ENCODE measurements at regions not wholly inside any gene's neighbourhood (a gene's known extent, or its start where the extent isn't known, plus 50 kb on each side); places are given as distances from the start of the nearest gene placed in this dataset.

DNA sequence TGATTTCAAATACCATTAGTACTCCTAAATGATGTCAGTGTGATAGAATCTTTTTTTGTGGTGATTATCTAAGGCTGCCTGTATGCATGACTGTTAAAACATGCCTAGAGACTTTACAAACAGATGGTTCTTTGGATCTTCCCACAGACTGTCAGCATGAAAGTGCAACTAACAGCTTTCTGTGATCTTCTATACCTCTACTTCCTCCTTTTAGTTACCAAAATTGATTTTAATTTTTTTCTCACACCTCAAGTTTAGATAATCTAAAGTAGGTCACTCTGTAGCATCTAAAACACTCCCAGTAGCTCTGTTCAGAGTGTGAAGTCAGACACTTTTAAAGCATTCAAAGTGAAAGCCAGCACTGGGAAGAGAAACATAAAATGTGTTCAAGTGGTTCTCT is 534.5 kb downstream of the PTPRC start (continued):
- TF ChIP-seq PAX5 (IDR thresholded peaks at IDR 0.05; ENCODE audit: borderline replicate concordance, low read depth, low read length) (peak; percentile 50; the same call in 1 of the 2 replicates), ZNF207 (IDR thresholded peaks at IDR 0.05; ENCODE audit: borderline replicate concordance) (no peak), RELA (IDR thresholded peaks at IDR 0.05; ENCODE audit: borderline replicate concordance, partially characterized antibody) (no peak), HDGF (IDR thresholded peaks at IDR 0.05) (no peak), MEF2B (IDR thresholded peaks at IDR 0.05; ENCODE audit: partially characterized antibody, poor library complexity, severe bottlenecking) (peak; percentile 90), MEF2A (IDR thresholded peaks at IDR 0.05; ENCODE audit: insufficient read depth, low read depth, low read length) (peak; percentile 89; the same call in 1 of the 2 replicates), YY1 (IDR thresholded peaks at IDR 0.05; ENCODE audit: low read depth, low read length) (no peak), ZNF274 (IDR thresholded peaks at IDR 0.05; ENCODE audit: insufficient read depth, insufficient read length) (no peak), CHD2 (IDR thresholded peaks at IDR 0.05; ENCODE audit: borderline replicate concordance, low read depth, low read length) (peak; percentile 41; the same call in 1 of the 2 replicates), POLR2AphosphoS2 (IDR thresholded peaks at IDR 0.05; ENCODE audit: low read depth, low read length) (no peak), RUNX3 (IDR thresholded peaks at IDR 0.05; ENCODE audit: low read length) (peak; percentile 95), GABPA (IDR thresholded peaks at IDR 0.05; ENCODE audit: low read depth) (peak; percentile 43; the same call in 1 of the 2 replicates), BCL11A (IDR thresholded peaks at IDR 0.05; ENCODE audit: low read depth, low read length) (peak; percentile 89), IKZF1 (conservative IDR thresholded peaks at IDR 0.05) (peak; percentile 79), CBX3 (IDR thresholded peaks at IDR 0.05; ENCODE audit: borderline replicate concordance, low read depth) (no peak), NFIC (IDR thresholded peaks at IDR 0.05; ENCODE audit: low read depth, low read length) (peak; percentile 95), EP300 (IDR thresholded peaks at IDR 0.05; ENCODE audit: borderline replicate concordance in 1 of 2, control insufficient read depth in 1 of 2, low read depth in 2 of 2, low read length in 2 of 2) (peak; percentile 94 to 95), TCF12 (IDR thresholded peaks at IDR 0.05; ENCODE audit: low read depth, low read length) (peak; percentile 91), SUPT20H (IDR thresholded peaks at IDR 0.05; ENCODE audit: borderline replicate concordance, control insufficient read depth, low read depth, low read length) (no peak)
- TF ChIP-seq, protein P1, sequence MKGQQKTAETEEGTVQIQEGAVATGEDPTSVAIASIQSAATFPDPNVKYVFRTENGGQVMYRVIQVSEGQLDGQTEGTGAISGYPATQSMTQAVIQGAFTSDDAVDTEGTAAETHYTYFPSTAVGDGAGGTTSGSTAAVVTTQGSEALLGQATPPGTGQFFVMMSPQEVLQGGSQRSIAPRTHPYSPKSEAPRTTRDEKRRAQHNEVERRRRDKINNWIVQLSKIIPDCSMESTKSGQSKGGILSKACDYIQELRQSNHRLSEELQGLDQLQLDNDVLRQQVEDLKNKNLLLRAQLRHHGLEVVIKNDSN (IDR thresholded peaks at IDR 0.05; ENCODE audit: borderline replicate concordance, extremely low read length, insufficient read depth, low read depth, low read length): no peak
- TF ChIP-seq, protein P2, sequence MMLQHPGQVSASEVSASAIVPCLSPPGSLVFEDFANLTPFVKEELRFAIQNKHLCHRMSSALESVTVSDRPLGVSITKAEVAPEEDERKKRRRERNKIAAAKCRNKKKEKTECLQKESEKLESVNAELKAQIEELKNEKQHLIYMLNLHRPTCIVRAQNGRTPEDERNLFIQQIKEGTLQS (IDR thresholded peaks at IDR 0.05; ENCODE audit: borderline replicate concordance, extremely low read depth, low read depth, low read length): no peak
- TF ChIP-seq, protein P3, sequence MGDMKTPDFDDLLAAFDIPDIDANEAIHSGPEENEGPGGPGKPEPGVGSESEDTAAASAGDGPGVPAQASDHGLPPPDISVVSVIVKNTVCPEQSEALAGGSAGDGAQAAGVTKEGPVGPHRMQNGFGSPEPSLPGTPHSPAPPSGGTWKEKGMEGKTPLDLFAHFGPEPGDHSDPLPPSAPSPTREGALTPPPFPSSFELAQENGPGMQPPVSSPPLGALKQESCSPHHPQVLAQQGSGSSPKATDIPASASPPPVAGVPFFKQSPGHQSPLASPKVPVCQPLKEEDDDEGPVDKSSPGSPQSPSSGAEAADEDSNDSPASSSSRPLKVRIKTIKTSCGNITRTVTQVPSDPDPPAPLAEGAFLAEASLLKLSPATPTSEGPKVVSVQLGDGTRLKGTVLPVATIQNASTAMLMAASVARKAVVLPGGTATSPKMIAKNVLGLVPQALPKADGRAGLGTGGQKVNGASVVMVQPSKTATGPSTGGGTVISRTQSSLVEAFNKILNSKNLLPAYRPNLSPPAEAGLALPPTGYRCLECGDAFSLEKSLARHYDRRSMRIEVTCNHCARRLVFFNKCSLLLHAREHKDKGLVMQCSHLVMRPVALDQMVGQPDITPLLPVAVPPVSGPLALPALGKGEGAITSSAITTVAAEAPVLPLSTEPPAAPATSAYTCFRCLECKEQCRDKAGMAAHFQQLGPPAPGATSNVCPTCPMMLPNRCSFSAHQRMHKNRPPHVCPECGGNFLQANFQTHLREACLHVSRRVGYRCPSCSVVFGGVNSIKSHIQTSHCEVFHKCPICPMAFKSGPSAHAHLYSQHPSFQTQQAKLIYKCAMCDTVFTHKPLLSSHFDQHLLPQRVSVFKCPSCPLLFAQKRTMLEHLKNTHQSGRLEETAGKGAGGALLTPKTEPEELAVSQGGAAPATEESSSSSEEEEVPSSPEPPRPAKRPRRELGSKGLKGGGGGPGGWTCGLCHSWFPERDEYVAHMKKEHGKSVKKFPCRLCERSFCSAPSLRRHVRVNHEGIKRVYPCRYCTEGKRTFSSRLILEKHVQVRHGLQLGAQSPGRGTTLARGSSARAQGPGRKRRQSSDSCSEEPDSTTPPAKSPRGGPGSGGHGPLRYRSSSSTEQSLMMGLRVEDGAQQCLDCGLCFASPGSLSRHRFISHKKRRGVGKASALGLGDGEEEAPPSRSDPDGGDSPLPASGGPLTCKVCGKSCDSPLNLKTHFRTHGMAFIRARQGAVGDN (IDR thresholded peaks at IDR 0.05): peak; percentile 51
- TF ChIP-seq, protein P4, sequence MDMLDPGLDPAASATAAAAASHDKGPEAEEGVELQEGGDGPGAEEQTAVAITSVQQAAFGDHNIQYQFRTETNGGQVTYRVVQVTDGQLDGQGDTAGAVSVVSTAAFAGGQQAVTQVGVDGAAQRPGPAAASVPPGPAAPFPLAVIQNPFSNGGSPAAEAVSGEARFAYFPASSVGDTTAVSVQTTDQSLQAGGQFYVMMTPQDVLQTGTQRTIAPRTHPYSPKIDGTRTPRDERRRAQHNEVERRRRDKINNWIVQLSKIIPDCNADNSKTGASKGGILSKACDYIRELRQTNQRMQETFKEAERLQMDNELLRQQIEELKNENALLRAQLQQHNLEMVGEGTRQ (IDR thresholded peaks at IDR 0.05; ENCODE audit: borderline replicate concordance, low read depth, low read length): no peak
- TF ChIP-seq, protein P5, sequence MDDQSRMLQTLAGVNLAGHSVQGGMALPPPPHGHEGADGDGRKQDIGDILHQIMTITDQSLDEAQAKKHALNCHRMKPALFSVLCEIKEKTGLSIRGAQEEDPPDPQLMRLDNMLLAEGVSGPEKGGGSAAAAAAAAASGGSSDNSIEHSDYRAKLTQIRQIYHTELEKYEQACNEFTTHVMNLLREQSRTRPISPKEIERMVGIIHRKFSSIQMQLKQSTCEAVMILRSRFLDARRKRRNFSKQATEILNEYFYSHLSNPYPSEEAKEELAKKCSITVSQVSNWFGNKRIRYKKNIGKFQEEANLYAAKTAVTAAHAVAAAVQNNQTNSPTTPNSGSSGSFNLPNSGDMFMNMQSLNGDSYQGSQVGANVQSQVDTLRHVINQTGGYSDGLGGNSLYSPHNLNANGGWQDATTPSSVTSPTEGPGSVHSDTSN (IDR thresholded peaks at IDR 0.05; ENCODE audit: insufficient replicate concordance, low read depth, low read length): no peak
